KG1 (cell line): ENCODE measurements at regions not wholly inside any gene's neighbourhood (a gene's known extent, or its start where the extent isn't known, plus 50 kb on each side); places are given as distances from the start of the nearest gene placed in this dataset.
"Not testable (repeated sequence)": the region's sequence is repeated elsewhere in the genome, so short reads cannot be mapped to it uniquely, and the experiment has no call there.

Experiments used
- DNase-seq: peaks from one replicate; lab custom pipeline; 2025; lab: John Stamatoyannopoulos, UW

- no peak for DNase-seq
Observed at GRCh38 chr4:85106166-85106565, 139.7 kb upstream of the WDFY3 start.

- DNase-seq: no peak
Observed at GRCh38 chr4:85106805-85107336, 140.4 kb upstream of the WDFY3 start.

- no peak for DNase-seq
Observed at GRCh38 chr4:85107553-85107952, 141.1 kb upstream of the WDFY3 start.

GRCh38 chr4:85113706-85114105 is 147.2 kb upstream of the WDFY3 start:
- DNase-seq: no peak

GRCh38 chr4:85114526-85114925 is 148.0 kb upstream of the WDFY3 start:
- no peak for DNase-seq

- no peak for DNase-seq
Observed at GRCh38 chr4:85116008-85116407, 149.5 kb upstream of the WDFY3 start.

GRCh38 chr4:85125688-85126087 is 159.2 kb upstream of the WDFY3 start:
- DNase-seq: no peak

GRCh38 chr4:85126991-85127591 is 160.6 kb upstream of the WDFY3 start:
- DNase-seq: no peak

GRCh38 chr4:85127653-85128052 is 161.2 kb upstream of the WDFY3 start:
- no peak for DNase-seq

- DNase-seq: no peak
Observed at GRCh38 chr4:85128246-85129204, 162.0 kb upstream of the WDFY3 start.

GRCh38 chr4:85129354-85130125 is 163.1 kb upstream of the WDFY3 start:
- DNase-seq: not testable (repeated sequence)

GRCh38 chr4:85132117-85132516 is 165.6 kb upstream of the WDFY3 start:
- no peak for DNase-seq

GRCh38 chr4:85132570-85132969 is 166.1 kb upstream of the WDFY3 start:
- no peak for DNase-seq

GRCh38 chr4:85139749-85140148 is 173.3 kb upstream of the WDFY3 start:
- not testable (repeated sequence) for DNase-seq

- no peak for DNase-seq
Observed at GRCh38 chr4:85142451-85142850, 176.0 kb upstream of the WDFY3 start.

- DNase-seq: peak; percentile 55
Observed at GRCh38 chr4:85147481-85148076, 181.1 kb upstream of the WDFY3 start.

GRCh38 chr4:85149676-85150075 is 183.2 kb upstream of the WDFY3 start:
- DNase-seq: no peak

- DNase-seq: no peak
Observed at GRCh38 chr4:85151371-85151770, 184.9 kb upstream of the WDFY3 start.

- DNase-seq: no peak
Observed at GRCh38 chr4:85151786-85152185, 185.3 kb upstream of the WDFY3 start.

- no peak for DNase-seq
Observed at GRCh38 chr4:85152480-85152879, 186.0 kb upstream of the WDFY3 start.

- no peak for DNase-seq
Observed at GRCh38 chr4:85153221-85153620, 186.7 kb upstream of the WDFY3 start.

- DNase-seq: no peak
Observed at GRCh38 chr4:85154591-85154990, 188.1 kb upstream of the WDFY3 start.
